HCT116 (cell line): ENCODE measurements at regions not wholly inside any gene's neighbourhood (a gene's known extent, or its start where the extent isn't known, plus 50 kb on each side); places are given as distances from the start of the nearest gene placed in this dataset.

Experiments used
- EZH2phosphoT487 ChIP-seq: fragments of 200-600 bp; IDR thresholded peaks from 2 replicates; pipeline ENCODE4 v1.6.1; 2018; ENCODE audit warnings: antibody characterized with exemption, borderline replicate concordance
- TF ChIP-seq, protein P1 (sequence below), 3 experiments: fragments of 200-600 bp in 1 of 3; sonication (generic) in 1 of 3; IDR thresholded peaks in 2 of 3; conservative IDR thresholded peaks in 1 of 3; 2 replicates each; pipeline ENCODE4 v1.5.1; 2012 to 2017; ENCODE audit warnings: low read depth in 2 of 3, low read length in 2 of 3, antibody characterized with exemption in 1 of 3, borderline replicate concordance in 1 of 3, control low read depth in 1 of 3, mild to moderate bottlenecking in 1 of 3, mixed read lengths in 1 of 3, mixed run types in 1 of 3, moderate library complexity in 1 of 3; ENCODE audit not compliant: insufficient read depth in 1 of 3

DNA sequence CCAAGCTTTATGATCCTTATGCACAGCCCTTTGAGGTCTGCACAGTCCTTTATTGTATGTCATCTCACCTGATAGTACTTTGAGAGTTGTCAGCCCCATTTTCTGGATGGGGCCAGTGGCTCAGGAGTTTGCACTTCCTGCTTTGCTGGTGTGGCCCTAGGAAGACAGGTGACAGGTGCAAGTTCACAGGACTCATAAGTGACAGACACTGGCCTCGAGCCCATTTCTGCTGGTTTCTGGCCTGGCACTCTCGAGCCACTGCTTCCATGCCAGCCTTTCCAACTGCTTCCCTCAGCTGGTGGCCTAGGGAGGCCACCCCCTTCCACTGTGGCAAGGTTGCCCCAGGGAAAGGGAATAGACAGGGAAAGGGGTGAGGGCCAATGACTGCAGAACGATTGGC, 84.4 kb upstream of the CCL1 start:
- no peak for TF ChIP-seq EZH2phosphoT487
- TF ChIP-seq, protein P1, sequence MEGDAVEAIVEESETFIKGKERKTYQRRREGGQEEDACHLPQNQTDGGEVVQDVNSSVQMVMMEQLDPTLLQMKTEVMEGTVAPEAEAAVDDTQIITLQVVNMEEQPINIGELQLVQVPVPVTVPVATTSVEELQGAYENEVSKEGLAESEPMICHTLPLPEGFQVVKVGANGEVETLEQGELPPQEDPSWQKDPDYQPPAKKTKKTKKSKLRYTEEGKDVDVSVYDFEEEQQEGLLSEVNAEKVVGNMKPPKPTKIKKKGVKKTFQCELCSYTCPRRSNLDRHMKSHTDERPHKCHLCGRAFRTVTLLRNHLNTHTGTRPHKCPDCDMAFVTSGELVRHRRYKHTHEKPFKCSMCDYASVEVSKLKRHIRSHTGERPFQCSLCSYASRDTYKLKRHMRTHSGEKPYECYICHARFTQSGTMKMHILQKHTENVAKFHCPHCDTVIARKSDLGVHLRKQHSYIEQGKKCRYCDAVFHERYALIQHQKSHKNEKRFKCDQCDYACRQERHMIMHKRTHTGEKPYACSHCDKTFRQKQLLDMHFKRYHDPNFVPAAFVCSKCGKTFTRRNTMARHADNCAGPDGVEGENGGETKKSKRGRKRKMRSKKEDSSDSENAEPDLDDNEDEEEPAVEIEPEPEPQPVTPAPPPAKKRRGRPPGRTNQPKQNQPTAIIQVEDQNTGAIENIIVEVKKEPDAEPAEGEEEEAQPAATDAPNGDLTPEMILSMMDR (IDR thresholded peaks at IDR 0.05 in 2 of 3, conservative IDR thresholded peaks at IDR 0.05 in 1 of 3; ENCODE audit: borderline replicate concordance in 1 of 3, insufficient read depth in 1 of 3, low read depth in 2 of 3, low read length in 2 of 3) = no peak
